ENCODE measurements at regions not wholly inside any gene's neighbourhood (a gene's known extent, or its start where the extent isn't known, plus 50 kb on each side); places are given as distances from the start of the nearest gene placed in this dataset.

- DNase-seq: no peak
- H3K79me1 ChIP-seq (ENCODE audit: low read length): no peaks in the 10 kb centered on the region
- H4K8ac ChIP-seq (ENCODE audit: low read depth, low read length): no peak overlapping the region
- no peak overlapping the region for H2AK5ac ChIP-seq (ENCODE audit: low read length)
- no peak overlapping the region for H2BK5ac ChIP-seq (ENCODE audit: low read depth, low read length, poor library complexity)
- H3K9ac ChIP-seq (ENCODE audit: low read length): no peak overlapping the region
- H3K4me3 ChIP-seq (ENCODE audit: low read depth, low read length): no peak overlapping the region
- no peak overlapping the region for H4K91ac ChIP-seq (ENCODE audit: low read depth, low read length)
- no peaks in the 10 kb centered on the region for H3K27me3 ChIP-seq (ENCODE audit: insufficient read depth, low read length)
- no peak overlapping the region for H3K14ac ChIP-seq (ENCODE audit: low read length)
- H3K23ac ChIP-seq (ENCODE audit: low read length): no peak overlapping the region
- H3K27ac ChIP-seq (ENCODE audit: low read depth, low read length): no peak overlapping the region
- H3K79me2 ChIP-seq (ENCODE audit: control insufficient read depth, insufficient read depth, low read length, poor library complexity): no peaks in the 10 kb centered on the region
- no peak overlapping the region for H2AFZ ChIP-seq (ENCODE audit: insufficient read depth, low read length, poor library complexity)
- no peak overlapping the region for H3K4ac ChIP-seq (ENCODE audit: low read depth, low read length)
- no CpG with 5 or more reads among the region's 4 CpGs for WGBS (ENCODE audit: extremely low coverage, insufficient coverage, insufficient read length)
- H3K18ac ChIP-seq (ENCODE audit: low read length): no peak overlapping the region
- H2BK12ac ChIP-seq (ENCODE audit: low read length): no peak overlapping the region
- H3K36me3 ChIP-seq (ENCODE audit: control insufficient read depth in 1 of 2, insufficient read depth in 2 of 2, low read length in 2 of 2): no peaks in the 10 kb centered on the region
- no peaks in the 10 kb centered on the region for H3K9me3 ChIP-seq (ENCODE audit: insufficient read depth, low read depth, low read length)
- peaks cover 0 to 7% of the 10 kb centered on the region in 2 experiments for H3K4me1 ChIP-seq (ENCODE audit: control insufficient read depth in 1 of 2, insufficient read depth in 2 of 2, low read length in 2 of 2)
- no peak overlapping the region for H2BK120ac ChIP-seq (ENCODE audit: insufficient read depth, low read length, poor library complexity)
- no peak overlapping the region for H4K12ac ChIP-seq (ENCODE audit: low read depth, low read length)
- H3K4me2 ChIP-seq (ENCODE audit: low read length): no peak overlapping the region
Observed at GRCh38 chr17:51387582-51387981, 127.2 kb downstream of the UTP18 start.

GRCh38 chr17:51387986-51388385 is 127.6 kb downstream of the UTP18 start:
- no peak overlapping the region for H2AK5ac ChIP-seq (ENCODE audit: low read length)

GRCh38 chr17:51389875-51390274 is 129.5 kb downstream of the UTP18 start:
- Histone ChIP-seq H3K23ac (ENCODE audit: low read length) (no peak overlapping the region), H3K14ac (ENCODE audit: low read length) (no peak overlapping the region), H3K27ac (ENCODE audit: low read depth, low read length) (no peak overlapping the region), H4K8ac (ENCODE audit: low read depth, low read length) (no peak overlapping the region), H2BK5ac (ENCODE audit: low read depth, low read length, poor library complexity) (no peak overlapping the region), H3K18ac (ENCODE audit: low read length) (no peak overlapping the region), H3K4me3 (ENCODE audit: low read depth, low read length) (no peak overlapping the region), H3K4me1 (ENCODE audit: control insufficient read depth in 1 of 2, insufficient read depth in 2 of 2, low read length in 2 of 2) (peaks cover 0 to 7% of the 10 kb centered on the region in 2 experiments), H3K4me2 (ENCODE audit: low read length) (no peak overlapping the region), H2AFZ (ENCODE audit: insufficient read depth, low read length, poor library complexity) (no peak overlapping the region), H3K79me2 (ENCODE audit: control insufficient read depth, insufficient read depth, low read length, poor library complexity) (no peaks in the 10 kb centered on the region), H3K27me3 (ENCODE audit: insufficient read depth, low read length) (no peaks in the 10 kb centered on the region), H4K91ac (ENCODE audit: low read depth, low read length) (no peak overlapping the region), H3K4ac (ENCODE audit: low read depth, low read length) (no peak overlapping the region), H2BK12ac (ENCODE audit: low read length) (no peak overlapping the region), H3K36me3 (ENCODE audit: control insufficient read depth in 1 of 2, insufficient read depth in 2 of 2, low read length in 2 of 2) (no peaks in the 10 kb centered on the region), H2BK120ac (ENCODE audit: insufficient read depth, low read length, poor library complexity) (no peak overlapping the region), H3K79me1 (ENCODE audit: low read length) (no peaks in the 10 kb centered on the region), H4K12ac (ENCODE audit: low read depth, low read length) (no peak overlapping the region), H2AK5ac (ENCODE audit: low read length) (no peak overlapping the region), H3K9ac (ENCODE audit: low read length) (no peak overlapping the region), H3K9me3 (ENCODE audit: insufficient read depth, low read depth, low read length) (no peaks in the 10 kb centered on the region)
- WGBS (ENCODE audit: extremely low coverage, insufficient coverage, insufficient read length): no CpG with 5 or more reads among the region's 1 CpG
- DNase-seq: no peak

More at GRCh38 chr17:51387986-51388385, 127.6 kb downstream of the UTP18 start:
- no peak overlapping the region for H3K4ac ChIP-seq (ENCODE audit: low read depth, low read length)
- no CpG with 5 or more reads among the region's 2 CpGs for WGBS (ENCODE audit: extremely low coverage, insufficient coverage, insufficient read length)
- H3K27me3 ChIP-seq (ENCODE audit: insufficient read depth, low read length): no peaks in the 10 kb centered on the region
- no peak overlapping the region for H3K18ac ChIP-seq (ENCODE audit: low read length)
- H3K27ac ChIP-seq (ENCODE audit: low read depth, low read length): no peak overlapping the region
- H3K4me1 ChIP-seq (ENCODE audit: control insufficient read depth in 1 of 2, insufficient read depth in 2 of 2, low read length in 2 of 2): peaks cover 0 to 7% of the 10 kb centered on the region in 2 experiments
- H3K9ac ChIP-seq (ENCODE audit: low read length): no peak overlapping the region
- no peak overlapping the region for H2AFZ ChIP-seq (ENCODE audit: insufficient read depth, low read length, poor library complexity)
- H4K8ac ChIP-seq (ENCODE audit: low read depth, low read length): no peak overlapping the region
- no peak overlapping the region for H3K23ac ChIP-seq (ENCODE audit: low read length)
- H3K79me2 ChIP-seq (ENCODE audit: control insufficient read depth, insufficient read depth, low read length, poor library complexity): no peaks in the 10 kb centered on the region
- DNase-seq: no peak
- no peak overlapping the region for H3K4me3 ChIP-seq (ENCODE audit: low read depth, low read length)
- no peak overlapping the region for H3K4me2 ChIP-seq (ENCODE audit: low read length)
- no peaks in the 10 kb centered on the region for H3K9me3 ChIP-seq (ENCODE audit: insufficient read depth, low read depth, low read length)
- H4K12ac ChIP-seq (ENCODE audit: low read depth, low read length): no peak overlapping the region
- no peak overlapping the region for H2BK5ac ChIP-seq (ENCODE audit: low read depth, low read length, poor library complexity)
- H3K79me1 ChIP-seq (ENCODE audit: low read length): no peaks in the 10 kb centered on the region
- H4K91ac ChIP-seq (ENCODE audit: low read depth, low read length): no peak overlapping the region
- H3K14ac ChIP-seq (ENCODE audit: low read length): no peak overlapping the region
- no peak overlapping the region for H2BK120ac ChIP-seq (ENCODE audit: insufficient read depth, low read length, poor library complexity)
- no peak overlapping the region for H2BK12ac ChIP-seq (ENCODE audit: low read length)
- H3K36me3 ChIP-seq (ENCODE audit: control insufficient read depth in 1 of 2, insufficient read depth in 2 of 2, low read length in 2 of 2): no peaks in the 10 kb centered on the region

- H3K27ac ChIP-seq (ENCODE audit: low read depth, low read length): no peak overlapping the region
- no peak overlapping the region for H4K91ac ChIP-seq (ENCODE audit: low read depth, low read length)
- H3K18ac ChIP-seq (ENCODE audit: low read length): no peak overlapping the region
- H3K4ac ChIP-seq (ENCODE audit: low read depth, low read length): no peak overlapping the region
- no peak overlapping the region for H4K8ac ChIP-seq (ENCODE audit: low read depth, low read length)
- H3K79me1 ChIP-seq (ENCODE audit: low read length): no peaks in the 10 kb centered on the region
- no peak overlapping the region for H2AK5ac ChIP-seq (ENCODE audit: low read length)
- no peak overlapping the region for H2AFZ ChIP-seq (ENCODE audit: insufficient read depth, low read length, poor library complexity)
- H3K27me3 ChIP-seq (ENCODE audit: insufficient read depth, low read length): no peaks in the 10 kb centered on the region
- no peak overlapping the region for H3K9ac ChIP-seq (ENCODE audit: low read length)
- H3K4me3 ChIP-seq (ENCODE audit: low read depth, low read length): no peak overlapping the region
- no peak overlapping the region for H2BK120ac ChIP-seq (ENCODE audit: insufficient read depth, low read length, poor library complexity)
- no peak overlapping the region for H4K12ac ChIP-seq (ENCODE audit: low read depth, low read length)
- no peak overlapping the region for H3K23ac ChIP-seq (ENCODE audit: low read length)
- WGBS (ENCODE audit: extremely low coverage, insufficient coverage, insufficient read length): no CpG with 5 or more reads among the region's 8 CpGs
- no peak overlapping the region for H3K4me2 ChIP-seq (ENCODE audit: low read length)
- no peak overlapping the region for H2BK12ac ChIP-seq (ENCODE audit: low read length)
- no peak overlapping the region for H3K14ac ChIP-seq (ENCODE audit: low read length)
- peak in 1 of 2 donors; percentile 13 for DNase-seq
- H3K79me2 ChIP-seq (ENCODE audit: control insufficient read depth, insufficient read depth, low read length, poor library complexity): no peaks in the 10 kb centered on the region
- no peak overlapping the region for H2BK5ac ChIP-seq (ENCODE audit: low read depth, low read length, poor library complexity)
- no peaks in the 10 kb centered on the region for H3K9me3 ChIP-seq (ENCODE audit: insufficient read depth, low read depth, low read length)
- H3K4me1 ChIP-seq (ENCODE audit: control insufficient read depth in 1 of 2, insufficient read depth in 2 of 2, low read length in 2 of 2): peaks cover 0 to 7% of the 10 kb centered on the region in 2 experiments
- no peaks in the 10 kb centered on the region for H3K36me3 ChIP-seq (ENCODE audit: control insufficient read depth in 1 of 2, insufficient read depth in 2 of 2, low read length in 2 of 2)
Observed at GRCh38 chr17:51391982-51392654, 131.8 kb downstream of the UTP18 start.

All from trophoblast cell (in vitro differentiated cells and primary cell).